ENCODE measurements at regions not wholly inside any gene's neighbourhood (a gene's known extent, or its start where the extent isn't known, plus 50 kb on each side); places are given as distances from the start of the nearest gene placed in this dataset.

DNA sequence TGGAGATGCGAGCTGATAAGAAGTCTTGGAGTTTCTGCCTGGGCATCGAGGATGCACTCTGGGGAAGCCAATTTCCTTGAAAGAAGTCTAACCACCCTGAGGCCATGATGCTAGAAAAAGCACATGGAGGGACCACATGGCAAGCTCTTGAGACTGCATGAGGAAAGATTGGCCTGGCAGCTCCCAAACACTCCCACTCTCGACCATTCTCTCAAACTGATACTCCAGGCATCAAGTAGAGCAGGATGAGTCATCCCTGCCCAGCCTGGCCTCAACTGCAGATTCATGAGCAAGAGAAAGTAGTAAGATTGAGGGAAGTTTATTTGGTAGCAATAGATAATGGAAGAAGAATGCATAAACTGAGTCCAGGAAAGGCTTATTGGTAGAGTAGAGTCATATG lies 194.3 kb downstream of the KIF18A start:
- H3K27ac Mint-ChIP-seq = no peak overlapping the region
- Histone ChIP-seq H3K4me2 (replicated peaks; ENCODE audit: extremely low read depth, low read length, poor library complexity, severe bottlenecking) (no peak overlapping the region), H3K27me3 (ENCODE audit: control insufficient read depth in 2 of 2, insufficient read depth in 2 of 2, low read length in 2 of 2) (no peaks in the 10 kb centered on the region), H4K20me1 (ENCODE audit: insufficient read depth, low read length) (no peaks in the 10 kb centered on the region), H3K4me3 (replicated peaks in 1 of 3; ENCODE audit: low read depth in 2 of 3, low read length in 3 of 3) (no peak overlapping the region), H3K27ac (ENCODE audit: low read depth in 1 of 2, low read length in 2 of 2) (no peak overlapping the region), H3K9me3 (replicated peaks in 1 of 2; ENCODE audit: control insufficient read depth in 1 of 2, insufficient read depth in 1 of 2, low read length in 2 of 2) (no peaks in the 10 kb centered on the region), H3K79me2 (ENCODE audit: insufficient read depth, low read length) (no peaks in the 10 kb centered on the region), H3K36me3 (replicated peaks in 1 of 2; ENCODE audit: control insufficient read depth in 1 of 2, insufficient read depth in 2 of 2, low read length in 2 of 2) (no peaks in the 10 kb centered on the region), H3K4me1 (ENCODE audit: control insufficient read depth in 1 of 2, insufficient read depth in 2 of 2, low read length in 2 of 2) (no peaks in the 10 kb centered on the region), H2AFZ (ENCODE audit: insufficient read depth, low read depth, low read length, poor library complexity, severe bottlenecking) (no peak overlapping the region), H3K9ac (ENCODE audit: insufficient read depth, low read length, poor library complexity, severe bottlenecking) (no peak overlapping the region)
- H3K4me3 Mint-ChIP-seq = no peak overlapping the region
- TF ChIP-seq, protein P1, sequence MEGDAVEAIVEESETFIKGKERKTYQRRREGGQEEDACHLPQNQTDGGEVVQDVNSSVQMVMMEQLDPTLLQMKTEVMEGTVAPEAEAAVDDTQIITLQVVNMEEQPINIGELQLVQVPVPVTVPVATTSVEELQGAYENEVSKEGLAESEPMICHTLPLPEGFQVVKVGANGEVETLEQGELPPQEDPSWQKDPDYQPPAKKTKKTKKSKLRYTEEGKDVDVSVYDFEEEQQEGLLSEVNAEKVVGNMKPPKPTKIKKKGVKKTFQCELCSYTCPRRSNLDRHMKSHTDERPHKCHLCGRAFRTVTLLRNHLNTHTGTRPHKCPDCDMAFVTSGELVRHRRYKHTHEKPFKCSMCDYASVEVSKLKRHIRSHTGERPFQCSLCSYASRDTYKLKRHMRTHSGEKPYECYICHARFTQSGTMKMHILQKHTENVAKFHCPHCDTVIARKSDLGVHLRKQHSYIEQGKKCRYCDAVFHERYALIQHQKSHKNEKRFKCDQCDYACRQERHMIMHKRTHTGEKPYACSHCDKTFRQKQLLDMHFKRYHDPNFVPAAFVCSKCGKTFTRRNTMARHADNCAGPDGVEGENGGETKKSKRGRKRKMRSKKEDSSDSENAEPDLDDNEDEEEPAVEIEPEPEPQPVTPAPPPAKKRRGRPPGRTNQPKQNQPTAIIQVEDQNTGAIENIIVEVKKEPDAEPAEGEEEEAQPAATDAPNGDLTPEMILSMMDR (IDR thresholded peaks at IDR 0.05) = no peak
- no peaks in the 10 kb centered on the region for H3K36me3 Mint-ChIP-seq
- H3K27me3 Mint-ChIP-seq (ENCODE audit: low read depth in 3 of 3) = peaks cover 0 to 2% (median 2%) of the 10 kb centered on the region in 3 donors
- intact Hi-C loops (cut with micrococcal nuclease) = no loop called here
- no peak for DNase-seq
- WGBS (ENCODE audit: insufficient coverage) = 91% methylated on average over 2 of the region's 3 CpGs
- no peaks in the 10 kb centered on the region for H3K4me1 Mint-ChIP-seq
- peaks cover 0 to 2% (median 0%) of the 10 kb centered on the region in 7 donors for H3K9me3 Mint-ChIP-seq

DNA sequence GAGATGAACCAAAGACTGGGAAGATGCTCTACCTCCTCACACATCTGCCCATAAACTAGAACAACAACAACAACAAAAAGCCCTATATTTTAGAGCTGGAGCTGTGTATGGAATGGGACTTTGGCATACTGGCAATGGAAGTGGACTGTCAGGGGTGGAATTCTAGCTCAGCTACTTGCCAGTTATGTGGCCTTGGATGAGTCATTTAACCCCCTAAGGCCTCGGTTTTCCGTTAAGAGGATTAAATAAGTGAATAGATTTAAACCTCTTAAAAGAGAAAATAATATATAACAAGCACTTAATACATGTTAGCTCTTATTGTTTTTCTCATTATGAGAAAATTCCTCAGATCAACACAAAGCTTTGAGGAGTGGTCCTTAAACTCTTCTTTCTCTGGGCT lies 195.0 kb downstream of the KIF18A start:
- no peaks in the 10 kb centered on the region for H3K4me1 ChIP-seq (ENCODE audit: control insufficient read depth in 1 of 2, insufficient read depth in 2 of 2, low read length in 2 of 2)
- H2AFZ ChIP-seq (ENCODE audit: insufficient read depth, low read depth, low read length, poor library complexity, severe bottlenecking) = no peak overlapping the region
- peaks cover 0 to 8% (median 0%) of the 10 kb centered on the region in 7 donors for H3K9me3 Mint-ChIP-seq
- H3K27me3 Mint-ChIP-seq (ENCODE audit: low read depth in 3 of 3) = peaks cover 0 to 2% (median 2%) of the 10 kb centered on the region in 3 donors
- H4K20me1 ChIP-seq (ENCODE audit: insufficient read depth, low read length) = no peaks in the 10 kb centered on the region
- no peak overlapping the region for H3K4me3 Mint-ChIP-seq
- no peak overlapping the region for H3K9ac ChIP-seq (ENCODE audit: insufficient read depth, low read length, poor library complexity, severe bottlenecking)
- peaks cover under 1% of the 10 kb centered on the region for H3K4me1 Mint-ChIP-seq
- no peak overlapping the region for H3K4me2 ChIP-seq (replicated peaks; ENCODE audit: extremely low read depth, low read length, poor library complexity, severe bottlenecking)
- no peak for DNase-seq
- H3K36me3 Mint-ChIP-seq = no peaks in the 10 kb centered on the region
- H3K36me3 ChIP-seq (replicated peaks in 1 of 2; ENCODE audit: control insufficient read depth in 1 of 2, insufficient read depth in 2 of 2, low read length in 2 of 2) = no peaks in the 10 kb centered on the region
- TF ChIP-seq, protein P1 (IDR thresholded peaks at IDR 0.05) = no peak
- H3K27ac ChIP-seq (ENCODE audit: low read depth in 1 of 2, low read length in 2 of 2) = no peak overlapping the region
- intact Hi-C loops (cut with micrococcal nuclease) = no loop called here
- H3K9me3 ChIP-seq (replicated peaks in 1 of 2; ENCODE audit: control insufficient read depth in 1 of 2, insufficient read depth in 1 of 2, low read length in 2 of 2) = no peaks in the 10 kb centered on the region
- H3K27me3 ChIP-seq (ENCODE audit: control insufficient read depth in 2 of 2, insufficient read depth in 2 of 2, low read length in 2 of 2) = no peaks in the 10 kb centered on the region
- no CpG with 5 or more reads among the region's 2 CpGs for WGBS (ENCODE audit: insufficient coverage)
- no peak overlapping the region for H3K4me3 ChIP-seq (replicated peaks in 1 of 3; ENCODE audit: low read depth in 2 of 3, low read length in 3 of 3)
- no peaks in the 10 kb centered on the region for H3K79me2 ChIP-seq (ENCODE audit: insufficient read depth, low read length)
- H3K27ac Mint-ChIP-seq = no peak overlapping the region

Data from CD14-positive monocyte (primary cell).